Activated CD8-positive, alpha-beta T cell treated with anti-CD3 and anti-CD28 coated beads for 36 hours (primary cell): ENCODE measurements at regions not wholly inside any gene's neighbourhood (a gene's known extent, or its start where the extent isn't known, plus 50 kb on each side); places are given as distances from the start of the nearest gene placed in this dataset.

Experiments
- ATAC-seq: fragments of 200-7000 bp; cut with Tn5 transposase; one replicate; pipeline ENCODE4 v1.10.0; 2021; ENCODE audit warnings: mild to moderate bottlenecking, moderate library complexity
- CTCF ChIA-PET: fragments of 350-600 bp; sonication (Branson Sonifier 250); formaldehyde crosslinking; loops from one replicate; lab custom pipeline; 2021; ENCODE audit warnings: antibody characterized with exemption; lab: Charles Lee
- POLR2A ChIA-PET: fragments of 350-600 bp; sonication (Branson Sonifier 250); formaldehyde crosslinking; loops from one replicate; lab custom pipeline; 2021; ENCODE audit warnings: antibody characterized with exemption; lab: Charles Lee
- DNase-seq: peaks from one replicate; pipeline ENCODE4 v3.0.0-alpha.2; 2020
- H3K27ac Mint-ChIP-seq: one replicate; pipeline ENCODE4 v1.8.0; 2021; ENCODE audit warnings: mild to moderate bottlenecking, mixed read lengths
- H3K27me3 Mint-ChIP-seq: one replicate; pipeline ENCODE4 v1.8.0; 2021; ENCODE audit warnings: mixed read lengths
- H3K36me3 Mint-ChIP-seq: one replicate; pipeline ENCODE4 v1.8.0; 2021; ENCODE audit warnings: low read depth, mixed read lengths
- H3K4me1 Mint-ChIP-seq: one replicate; pipeline ENCODE4 v1.8.0; 2021; ENCODE audit warnings: low read depth, mixed read lengths
- H3K4me3 Mint-ChIP-seq: one replicate; pipeline ENCODE4 v1.8.0; 2021; ENCODE audit warnings: mild to moderate bottlenecking, moderate library complexity, mixed read lengths
- H3K9me3 Mint-ChIP-seq: one replicate; pipeline ENCODE4 v1.8.0; 2021; ENCODE audit warnings: mixed read lengths
- CTCF ChIP-seq: fragments of 200-600 bp; IDR thresholded peaks from one replicate; pipeline ENCODE4 v1.8.0; 2022; ENCODE audit warnings: antibody characterized with exemption, mild to moderate bottlenecking
- intact Hi-C: fragments of 100-400 bp; cut with micrococcal nuclease; formaldehyde crosslinking; loops from one replicate; pipeline ENCODE4 v1.10.0; 2022

GRCh38 chr5:98328015-98328414 is 445.4 kb upstream of the RGMB start:
- Mint-ChIP-seq H3K27ac (no peak overlapping the region), H3K4me3 (no peak overlapping the region), H3K36me3 (no peaks in the 10 kb centered on the region), H3K27me3 (no peaks in the 10 kb centered on the region), H3K4me1 (no peaks in the 10 kb centered on the region), H3K9me3 (no peaks in the 10 kb centered on the region)
- ChIA-PET CTCF (no interaction called here), POLR2A (no interaction called here)
- intact Hi-C loops: no loop called here
- TF ChIP-seq CTCF: no peak
- DNase-seq (no peak), ATAC-seq (no peak)

GRCh38 chr5:98330871-98331270 is 442.6 kb upstream of the RGMB start:
- ChIA-PET CTCF (no interaction called here), POLR2A (no interaction called here)
- Mint-ChIP-seq H3K4me1 (no peaks in the 10 kb centered on the region), H3K9me3 (peaks cover 2% of the 10 kb centered on the region), H3K4me3 (no peak overlapping the region), H3K27me3 (no peaks in the 10 kb centered on the region), H3K36me3 (no peaks in the 10 kb centered on the region), H3K27ac (no peak overlapping the region)
- ATAC-seq (no peak), DNase-seq (no peak)
- no peak for TF ChIP-seq CTCF
- intact Hi-C loops: no loop called here

- Mint-ChIP-seq H3K36me3 (no peaks in the 10 kb centered on the region), H3K27me3 (no peaks in the 10 kb centered on the region), H3K9me3 (peaks cover 2% of the 10 kb centered on the region), H3K4me3 (no peak overlapping the region), H3K27ac (no peak overlapping the region), H3K4me1 (no peaks in the 10 kb centered on the region)
- POLR2A ChIA-PET: no interaction called here
- no peak for DNase-seq
- no peak for ATAC-seq
- no peak for TF ChIP-seq CTCF
- intact Hi-C loops: no loop called here
- CTCF ChIA-PET: no interaction called here
These were observed 439.5 kb upstream of the RGMB start for GRCh38 chr5:98333921-98334320.

- DNase-seq (no peak), ATAC-seq (no peak)
- peaks cover 2% of the 10 kb centered on the region for H3K9me3 Mint-ChIP-seq
- no peaks in the 10 kb centered on the region for H3K4me1 Mint-ChIP-seq
- no peak overlapping the region for H3K4me3 Mint-ChIP-seq
- no peaks in the 10 kb centered on the region for H3K27me3 Mint-ChIP-seq
- no peaks in the 10 kb centered on the region for H3K36me3 Mint-ChIP-seq
- intact Hi-C loops: no loop called here
- no peak for TF ChIP-seq CTCF
- no peak overlapping the region for H3K27ac Mint-ChIP-seq
- ChIA-PET POLR2A (no interaction called here), CTCF (no interaction called here)
These were observed 438.5 kb upstream of the RGMB start for GRCh38 chr5:98334946-98335345.

- Mint-ChIP-seq H3K27ac (no peak overlapping the region), H3K4me1 (no peaks in the 10 kb centered on the region), H3K27me3 (no peaks in the 10 kb centered on the region), H3K4me3 (no peak overlapping the region), H3K9me3 (peaks cover 2% of the 10 kb centered on the region), H3K36me3 (no peaks in the 10 kb centered on the region)
- intact Hi-C loops: no loop called here
- ATAC-seq (no peak), DNase-seq (no peak)
- CTCF ChIA-PET: no interaction called here
- POLR2A ChIA-PET: no interaction called here
- no peak for TF ChIP-seq CTCF
These were observed 434.2 kb upstream of the RGMB start for GRCh38 chr5:98339141-98339848.
